Activated naive CD4-positive, alpha-beta T cell treated with anti-CD3 and anti-CD28 coated beads for 36 hours (primary cell): ENCODE measurements at regions not wholly inside any gene's neighbourhood (a gene's known extent, or its start where the extent isn't known, plus 50 kb on each side); places are given as distances from the start of the nearest gene placed in this dataset.

Experiments
- CTCF ChIA-PET: fragments of 350-600 bp; sonication (Branson Sonifier 250); formaldehyde crosslinking; loops from one replicate; lab custom pipeline; 2021; ENCODE audit warnings: antibody characterized with exemption; lab: Charles Lee
- DNase-seq: peaks from one replicate; pipeline ENCODE4 v3.0.0-alpha.2; 2020
- H3K27ac Mint-ChIP-seq: one replicate; pipeline ENCODE4 v1.8.0; 2021; ENCODE audit warnings: mild to moderate bottlenecking, mixed read lengths
- H3K27me3 Mint-ChIP-seq: one replicate; pipeline ENCODE4 v1.8.0; 2021; ENCODE audit warnings: low read depth, mixed read lengths
- H3K36me3 Mint-ChIP-seq: one replicate; pipeline ENCODE4 v1.8.0; 2021; ENCODE audit warnings: low read depth, mixed read lengths
- H3K4me1 Mint-ChIP-seq: one replicate; pipeline ENCODE4 v1.8.0; 2021; ENCODE audit warnings: low read depth, mixed read lengths
- H3K4me3 Mint-ChIP-seq: one replicate; pipeline ENCODE4 v1.8.0; 2021; ENCODE audit warnings: mild to moderate bottlenecking, moderate library complexity, mixed read lengths
- H3K9me3 Mint-ChIP-seq: one replicate; pipeline ENCODE4 v1.8.0; 2021; ENCODE audit warnings: mixed read lengths
- intact Hi-C: fragments of 100-400 bp; cut with micrococcal nuclease; formaldehyde crosslinking; loops from one replicate; pipeline ENCODE4 v1.15.1; 2023

DNA sequence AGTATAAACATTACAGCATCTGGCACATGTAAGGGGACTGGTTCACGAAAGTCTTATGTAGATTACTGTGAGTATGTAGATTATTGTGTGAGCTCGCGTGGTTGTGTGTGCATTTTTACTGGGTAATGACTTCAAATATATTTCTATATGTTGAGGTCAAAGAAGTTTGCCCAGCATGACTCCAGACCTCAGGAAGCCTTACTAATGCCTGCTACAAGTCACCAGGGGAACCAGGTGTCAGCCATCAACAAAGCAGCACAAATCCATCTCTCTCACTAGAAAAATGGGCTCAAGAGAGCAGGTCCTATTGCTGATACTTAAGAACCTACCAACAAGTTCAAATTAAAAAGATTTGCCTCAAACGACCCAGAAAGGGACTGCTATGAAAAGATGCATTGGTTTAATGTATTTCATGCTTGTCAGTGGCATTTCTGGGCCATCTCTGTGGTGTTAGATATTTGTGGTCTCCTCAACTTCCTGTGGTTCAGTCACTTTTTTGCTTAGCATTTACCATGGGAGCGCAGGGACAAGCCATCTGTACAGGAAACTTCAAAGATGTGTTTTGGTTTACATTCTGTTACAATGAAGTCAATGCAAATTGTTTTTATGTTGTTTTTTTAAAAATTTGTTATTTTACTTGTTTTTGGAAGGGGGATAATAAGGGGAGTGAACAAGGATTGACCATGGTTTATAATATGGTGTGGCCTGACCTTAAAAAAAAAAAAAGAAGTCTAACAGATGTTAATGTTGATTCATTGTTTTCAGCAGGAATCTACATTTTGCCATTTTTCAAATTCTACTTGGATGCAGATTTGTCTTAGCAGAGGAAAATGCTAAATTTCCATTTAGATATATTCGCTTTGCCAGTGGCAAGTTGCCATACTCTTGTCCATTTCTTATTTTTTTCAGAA lies 172.1 kb upstream of the ADAMTS9 start:
- no peaks in the 10 kb centered on the region for H3K27me3 Mint-ChIP-seq
- H3K27ac Mint-ChIP-seq: no peak overlapping the region
- H3K4me3 Mint-ChIP-seq: no peak overlapping the region
- no peaks in the 10 kb centered on the region for H3K36me3 Mint-ChIP-seq
- intact Hi-C loops: no loop called here
- no peaks in the 10 kb centered on the region for H3K9me3 Mint-ChIP-seq
- CTCF ChIA-PET: no interaction called here
- no peaks in the 10 kb centered on the region for H3K4me1 Mint-ChIP-seq
- DNase-seq: no peak

DNA sequence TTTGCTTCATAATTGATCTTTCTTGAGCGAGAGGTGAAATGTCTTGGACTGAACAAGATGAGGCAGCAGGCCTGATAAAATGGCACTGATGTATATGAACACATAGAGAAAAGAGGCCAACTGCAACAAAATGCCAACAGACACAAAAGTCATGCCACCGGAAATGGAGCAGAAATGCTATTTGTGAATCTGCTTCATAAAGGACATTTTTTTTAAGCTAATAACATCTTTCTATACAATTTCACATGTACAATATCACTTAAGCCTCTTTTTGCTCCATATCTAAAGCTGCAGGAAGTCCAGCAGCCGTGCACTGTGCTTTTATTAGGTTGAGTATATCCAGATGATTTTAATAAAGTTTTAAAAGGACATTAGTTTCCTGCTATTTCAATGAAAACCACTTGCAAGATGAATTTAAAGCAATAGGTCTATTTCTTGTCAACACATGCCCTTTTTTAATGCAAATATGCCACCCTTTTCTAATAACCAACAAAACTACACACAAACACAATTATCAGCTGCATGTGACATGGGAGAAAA lies 169.2 kb upstream of the ADAMTS9 start:
- Mint-ChIP-seq H3K27me3 (no peaks in the 10 kb centered on the region), H3K27ac (no peak overlapping the region), H3K4me1 (no peaks in the 10 kb centered on the region), H3K4me3 (no peak overlapping the region), H3K9me3 (no peaks in the 10 kb centered on the region), H3K36me3 (no peaks in the 10 kb centered on the region)
- DNase-seq: no peak
- intact Hi-C loops: no loop called here
- CTCF ChIA-PET: no interaction called here

DNA sequence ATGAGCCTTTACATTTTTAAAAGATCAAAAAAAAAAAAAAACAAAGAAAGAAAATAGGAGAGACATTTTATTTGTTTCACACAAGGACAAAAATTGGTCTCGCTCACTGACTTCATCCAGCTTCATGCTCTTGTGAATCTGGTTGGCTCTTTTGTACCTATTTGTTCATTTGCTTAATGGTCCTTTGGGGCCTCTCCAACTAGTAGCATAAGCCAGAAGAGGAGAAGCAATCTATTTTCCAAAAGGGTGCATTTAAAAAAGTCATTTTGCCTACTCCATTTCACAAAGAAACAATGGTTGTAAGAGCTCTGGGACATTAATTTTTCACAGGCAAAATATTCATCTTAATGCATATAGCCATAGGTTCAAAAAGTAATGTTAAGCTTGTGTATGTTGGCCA lies 168.3 kb upstream of the ADAMTS9 start:
- H3K36me3 Mint-ChIP-seq: no peaks in the 10 kb centered on the region
- H3K9me3 Mint-ChIP-seq: no peaks in the 10 kb centered on the region
- intact Hi-C loops: no loop called here
- no peak for DNase-seq
- no peak overlapping the region for H3K4me3 Mint-ChIP-seq
- H3K27ac Mint-ChIP-seq: no peak overlapping the region
- no peaks in the 10 kb centered on the region for H3K4me1 Mint-ChIP-seq
- H3K27me3 Mint-ChIP-seq: no peaks in the 10 kb centered on the region
- CTCF ChIA-PET: interaction anchor here (0.7 kb wide), 1 partner anchor 23 kb away, joined by 4 read pairs; no protein-coding TSS in a partner anchor

DNA sequence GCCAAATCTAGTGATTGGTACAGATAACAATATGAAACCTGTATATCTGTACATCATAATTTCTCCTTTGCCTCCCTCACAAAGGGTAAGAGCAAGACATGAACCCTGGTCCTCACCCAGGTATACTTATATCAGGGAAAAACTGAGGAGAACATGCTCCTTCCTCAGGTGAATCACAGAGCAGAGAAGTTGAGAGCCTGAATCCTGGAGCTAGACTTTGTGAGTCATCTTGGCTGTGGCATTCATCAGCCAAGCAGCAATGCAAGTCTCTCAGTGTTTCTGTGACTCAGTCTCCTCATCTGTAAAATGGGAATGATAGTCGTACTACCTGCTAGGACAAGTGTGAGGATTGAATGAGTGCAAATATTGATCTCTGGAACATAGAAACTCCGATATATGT lies 165.7 kb upstream of the ADAMTS9 start:
- Mint-ChIP-seq H3K4me1 (no peaks in the 10 kb centered on the region), H3K9me3 (no peaks in the 10 kb centered on the region), H3K36me3 (no peaks in the 10 kb centered on the region), H3K27me3 (no peaks in the 10 kb centered on the region), H3K27ac (no peak overlapping the region), H3K4me3 (no peak overlapping the region)
- CTCF ChIA-PET: no interaction called here
- no peak for DNase-seq
- intact Hi-C loops: no loop called here

DNA sequence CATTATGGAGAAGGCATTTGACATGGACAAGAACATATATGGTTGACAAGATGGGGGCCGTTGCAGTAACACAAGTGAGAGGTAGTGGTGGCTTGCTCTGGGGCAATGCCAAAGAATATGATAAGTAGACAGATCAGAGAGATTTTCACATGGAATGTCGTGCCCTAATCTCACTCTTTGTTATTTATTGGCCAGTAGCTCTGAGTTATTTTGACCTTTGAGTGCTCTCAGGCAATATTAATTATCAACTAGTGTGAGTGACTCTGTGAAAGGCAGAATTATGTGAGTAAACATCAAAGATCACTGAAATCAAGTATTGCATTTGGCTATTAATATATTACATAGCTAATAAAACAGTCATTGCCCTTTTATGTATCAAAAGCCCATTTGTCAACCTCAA lies 164.9 kb upstream of the ADAMTS9 start:
- H3K27me3 Mint-ChIP-seq: no peaks in the 10 kb centered on the region
- CTCF ChIA-PET: no interaction called here
- H3K4me1 Mint-ChIP-seq: no peaks in the 10 kb centered on the region
- H3K36me3 Mint-ChIP-seq: no peaks in the 10 kb centered on the region
- no peak overlapping the region for H3K4me3 Mint-ChIP-seq
- no peak overlapping the region for H3K27ac Mint-ChIP-seq
- intact Hi-C loops: no loop called here
- no peaks in the 10 kb centered on the region for H3K9me3 Mint-ChIP-seq
- DNase-seq: no peak

DNA sequence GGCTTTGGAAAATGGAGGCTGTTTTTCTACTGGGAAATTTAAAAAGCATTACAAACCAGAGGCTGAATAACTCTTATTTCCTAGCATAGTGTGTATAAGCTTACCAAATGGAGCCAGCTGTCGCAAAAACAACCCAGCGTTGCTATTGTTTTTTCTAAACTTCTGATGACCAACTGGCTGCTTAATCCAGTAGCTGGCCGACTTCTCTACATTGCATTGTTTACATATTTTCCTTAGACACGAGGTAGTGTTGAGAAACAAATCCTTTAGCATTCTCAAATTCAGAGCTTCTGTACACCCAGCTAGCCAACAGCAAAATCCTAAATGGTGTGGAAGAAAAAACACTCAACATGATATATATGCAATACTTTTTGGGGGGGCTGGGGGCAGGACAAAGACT lies 161.0 kb upstream of the ADAMTS9 start:
- no peak overlapping the region for H3K4me3 Mint-ChIP-seq
- no peak overlapping the region for H3K27ac Mint-ChIP-seq
- CTCF ChIA-PET: no interaction called here
- no peaks in the 10 kb centered on the region for H3K36me3 Mint-ChIP-seq
- H3K4me1 Mint-ChIP-seq: no peaks in the 10 kb centered on the region
- DNase-seq: no peak
- H3K9me3 Mint-ChIP-seq: peaks cover 8% of the 10 kb centered on the region
- no peaks in the 10 kb centered on the region for H3K27me3 Mint-ChIP-seq
- intact Hi-C loops: no loop called here

DNA sequence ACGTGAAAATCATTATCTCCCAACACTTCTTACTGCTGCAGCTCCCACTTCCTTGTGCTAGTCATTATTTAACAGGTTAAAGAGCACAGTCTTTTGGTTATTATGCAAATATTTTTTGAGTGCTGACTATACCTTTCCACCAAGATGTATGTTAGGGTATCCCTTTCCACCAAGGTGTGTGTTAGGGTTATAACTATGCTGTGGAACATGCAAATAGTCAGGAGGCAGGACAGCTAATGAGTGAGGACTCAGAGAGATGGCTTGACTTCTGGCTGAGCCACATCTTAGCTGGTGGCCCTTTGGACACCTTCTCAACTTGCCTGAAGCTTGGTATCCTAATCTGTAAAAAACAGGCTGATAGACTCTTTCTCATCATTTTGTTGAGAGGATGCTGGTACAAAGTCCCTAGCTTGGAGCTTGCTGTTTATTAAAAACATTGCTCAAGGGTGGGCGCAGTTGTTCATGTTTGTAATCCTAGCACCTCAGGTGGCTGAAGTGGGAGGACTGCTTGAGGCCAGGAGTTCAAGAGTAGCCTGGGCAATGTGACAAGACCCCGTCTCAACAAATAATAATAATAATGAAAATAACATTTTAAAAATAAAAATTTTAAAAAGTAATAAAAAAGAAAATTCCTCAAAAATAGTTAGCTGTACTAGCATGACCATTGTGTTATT lies 160.5 kb upstream of the ADAMTS9 start:
- intact Hi-C loops: no loop called here

DNA sequence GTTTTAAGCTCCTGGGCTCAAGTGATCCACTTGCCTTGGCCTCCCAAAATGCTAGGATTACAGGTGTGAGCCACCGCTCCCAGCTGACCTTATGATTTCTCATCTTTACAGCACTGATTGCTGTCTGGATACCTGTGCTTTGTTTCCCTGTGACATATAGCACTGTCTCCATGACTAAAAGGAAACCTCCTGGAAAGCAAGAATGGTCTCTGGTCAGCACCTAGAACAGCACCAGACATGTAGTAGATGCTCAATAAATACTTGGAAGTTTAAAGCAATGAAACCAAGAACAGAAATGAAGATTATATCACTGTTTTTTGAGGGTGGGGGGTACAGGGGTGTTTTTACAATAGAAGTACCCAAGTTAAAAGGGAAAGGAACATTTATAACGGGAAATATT lies 156.8 kb upstream of the ADAMTS9 start:
- no peak for DNase-seq
- no peaks in the 10 kb centered on the region for H3K4me1 Mint-ChIP-seq
- no peak overlapping the region for H3K4me3 Mint-ChIP-seq
- no peak overlapping the region for H3K27ac Mint-ChIP-seq
- CTCF ChIA-PET: no interaction called here
- H3K9me3 Mint-ChIP-seq: peaks cover 8% of the 10 kb centered on the region
- no peaks in the 10 kb centered on the region for H3K36me3 Mint-ChIP-seq
- H3K27me3 Mint-ChIP-seq: no peaks in the 10 kb centered on the region
- intact Hi-C loops: no loop called here

More for the DNA sequence above, 160.5 kb upstream of the ADAMTS9 start:
- Mint-ChIP-seq H3K4me1 (no peaks in the 10 kb centered on the region), H3K4me3 (no peak overlapping the region), H3K36me3 (no peaks in the 10 kb centered on the region), H3K27me3 (no peaks in the 10 kb centered on the region), H3K27ac (no peak overlapping the region), H3K9me3 (peaks cover 8% of the 10 kb centered on the region)
- CTCF ChIA-PET: no interaction called here
- DNase-seq: no peak

DNA sequence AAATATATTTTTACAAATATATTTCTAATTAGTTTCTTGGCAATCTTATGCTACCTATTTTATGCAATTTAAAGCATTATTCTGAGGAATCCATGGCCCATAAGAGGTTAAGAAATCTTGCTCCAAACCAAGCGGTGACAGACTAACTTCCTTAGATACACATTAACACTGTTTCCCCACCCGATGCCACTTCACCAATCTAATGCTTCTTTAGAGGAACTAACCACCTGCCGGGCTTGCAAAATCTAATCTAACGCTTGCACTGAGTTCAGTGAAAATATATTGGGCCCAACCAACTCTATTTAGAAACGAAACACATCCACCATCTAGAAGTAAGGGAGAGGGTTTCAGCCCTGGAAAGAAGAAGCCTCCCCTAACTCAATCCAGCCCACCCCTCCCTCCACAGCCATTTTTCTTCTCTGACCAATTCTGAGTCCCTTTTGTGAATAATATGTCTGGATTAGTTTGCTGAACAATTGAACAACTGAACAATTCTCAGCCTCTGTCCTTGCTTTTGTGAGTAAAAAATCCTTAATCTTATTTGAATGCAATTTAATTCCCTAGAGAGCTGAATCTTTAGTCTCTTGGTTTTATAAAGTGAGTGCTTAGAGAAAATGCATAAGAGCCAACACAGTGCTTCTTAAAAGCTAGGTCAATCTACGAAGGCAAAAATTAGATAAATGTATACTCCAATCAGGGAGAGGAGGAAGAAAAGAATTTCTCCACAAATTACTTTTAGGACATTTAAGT lies 150.4 kb upstream of the ADAMTS9 start:
- intact Hi-C loops: no loop called here
- Mint-ChIP-seq H3K9me3 (peaks cover 2% of the 10 kb centered on the region), H3K27ac (no peak overlapping the region), H3K27me3 (no peaks in the 10 kb centered on the region), H3K4me1 (no peaks in the 10 kb centered on the region), H3K4me3 (no peak overlapping the region), H3K36me3 (no peaks in the 10 kb centered on the region)
- CTCF ChIA-PET: interaction anchor here (0.6 kb wide), 1 partner anchor 116 kb away, joined by 6 read pairs; no protein-coding TSS in a partner anchor
- DNase-seq: no peak

DNA sequence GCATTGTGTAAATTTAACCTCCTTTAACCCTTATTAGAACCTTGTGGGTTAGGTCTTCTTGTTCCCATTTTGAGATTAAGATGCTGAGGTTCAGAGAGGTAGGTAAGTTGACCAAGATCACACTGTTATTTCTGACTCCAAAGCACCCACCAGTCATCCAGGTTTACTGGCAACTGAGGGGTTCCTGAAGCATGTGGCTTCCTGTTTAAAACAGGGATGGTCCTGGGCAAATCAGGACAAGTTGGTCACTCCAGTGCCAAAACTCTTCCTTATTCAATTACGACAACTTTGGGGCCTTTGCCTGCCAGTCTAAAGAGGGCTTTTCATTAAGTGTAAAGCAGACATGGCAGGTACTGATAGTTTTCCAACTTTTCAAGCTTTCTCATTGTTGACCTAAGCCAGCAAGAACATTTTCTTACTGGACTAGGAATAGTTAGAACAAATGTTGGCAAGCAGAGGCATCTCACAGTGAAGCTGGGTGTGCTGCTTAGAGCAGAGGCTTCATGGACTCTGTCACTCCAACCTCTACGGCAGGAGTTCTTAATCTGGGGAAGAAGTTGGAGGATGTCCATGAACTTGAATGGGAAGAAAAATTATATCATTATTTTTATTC lies 149.4 kb upstream of the ADAMTS9 start:
- CTCF ChIA-PET: no interaction called here
- Mint-ChIP-seq H3K36me3 (no peaks in the 10 kb centered on the region), H3K27ac (no peak overlapping the region), H3K9me3 (peaks cover 2% of the 10 kb centered on the region), H3K27me3 (no peaks in the 10 kb centered on the region), H3K4me3 (no peak overlapping the region), H3K4me1 (no peaks in the 10 kb centered on the region)
- intact Hi-C loops: no loop called here
- DNase-seq: no peak

DNA sequence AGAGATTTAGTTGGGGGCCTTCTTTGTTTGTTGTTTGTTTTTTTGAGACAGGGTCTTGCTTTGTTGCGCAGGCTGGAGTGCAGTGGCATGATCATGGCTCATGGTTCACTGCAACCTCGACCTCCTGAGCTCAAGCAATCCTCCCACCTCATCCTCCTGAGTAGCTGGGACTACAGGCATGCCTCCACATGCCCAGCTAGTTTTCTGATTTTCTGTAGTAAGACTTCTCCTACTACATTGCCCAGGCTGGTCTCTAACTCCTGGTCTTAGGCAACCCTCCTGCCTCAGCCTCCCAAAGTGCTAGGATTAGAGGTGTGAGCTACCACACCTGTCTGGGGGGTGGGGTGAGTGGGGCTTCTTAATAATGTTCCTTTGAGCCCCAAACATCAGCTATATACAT lies 148.3 kb upstream of the ADAMTS9 start:
- DNase-seq: no peak
- intact Hi-C loops: no loop called here
- Mint-ChIP-seq H3K27ac (no peak overlapping the region), H3K9me3 (peaks cover 2% of the 10 kb centered on the region), H3K4me3 (no peak overlapping the region), H3K4me1 (no peaks in the 10 kb centered on the region), H3K27me3 (no peaks in the 10 kb centered on the region), H3K36me3 (no peaks in the 10 kb centered on the region)
- CTCF ChIA-PET: no interaction called here

DNA sequence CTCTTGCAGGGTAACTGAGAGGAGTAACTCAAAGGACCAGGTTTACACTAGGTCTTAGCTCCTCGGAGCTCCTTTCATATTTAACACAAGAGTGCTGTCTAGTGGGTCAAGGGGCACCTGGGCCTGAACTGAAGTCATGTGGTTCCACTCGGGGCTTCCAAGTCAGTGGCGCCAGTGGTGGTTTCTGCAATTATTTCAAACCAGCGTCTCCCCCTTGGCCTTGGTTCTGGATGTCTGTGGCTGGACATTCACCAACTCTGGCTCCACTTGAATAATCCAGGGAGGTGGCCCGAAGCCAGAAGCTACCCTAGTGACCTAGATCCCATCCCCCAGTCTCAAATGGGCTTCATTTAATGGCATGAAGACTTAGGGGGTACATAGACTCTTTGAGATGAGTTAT lies 144.3 kb upstream of the ADAMTS9 start:
- DNase-seq: no peak
- H3K27me3 Mint-ChIP-seq: no peaks in the 10 kb centered on the region
- H3K4me1 Mint-ChIP-seq: no peaks in the 10 kb centered on the region
- H3K9me3 Mint-ChIP-seq: peaks cover 2% of the 10 kb centered on the region
- no peaks in the 10 kb centered on the region for H3K36me3 Mint-ChIP-seq
- intact Hi-C loops: no loop called here
- no peak overlapping the region for H3K27ac Mint-ChIP-seq
- CTCF ChIA-PET: no interaction called here
- H3K4me3 Mint-ChIP-seq: no peak overlapping the region
